NCI-H748 treated with DMSO at 0.1 percent for 48 hours (cell line): ENCODE measurements at regions not wholly inside any gene's neighbourhood (a gene's known extent, or its start where the extent isn't known, plus 50 kb on each side); places are given as distances from the start of the nearest gene placed in this dataset.
"Not testable (repeated sequence)": the region's sequence is repeated elsewhere in the genome, so short reads cannot be mapped to it uniquely, and the experiment has no call there.

ENCODE experiments used
- DNase-seq: peaks from one replicate; lab custom pipeline; 2025; lab: John Stamatoyannopoulos, UW

DNA sequence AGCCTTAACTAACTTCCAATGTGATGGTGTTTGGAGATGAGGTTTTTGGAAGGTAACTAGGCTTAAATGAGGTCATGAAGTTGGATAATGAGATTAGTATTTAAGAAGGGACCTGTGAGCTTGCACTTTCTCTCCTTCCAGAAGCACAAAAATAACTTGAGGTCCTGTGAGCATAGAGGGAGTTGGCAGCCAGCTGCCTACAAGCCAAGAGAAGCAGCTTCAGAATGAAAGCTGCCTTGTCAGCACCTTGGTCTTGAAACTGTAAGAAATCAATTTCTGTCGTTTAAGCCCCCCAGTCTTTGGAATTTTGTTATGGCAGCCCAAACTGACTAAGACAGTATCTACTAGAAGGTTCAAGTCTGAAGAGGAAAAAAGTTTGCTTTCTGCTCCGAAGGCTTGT, 280.2 kb upstream of the GALNTL6 start:
- DNase-seq, result no peak

DNA sequence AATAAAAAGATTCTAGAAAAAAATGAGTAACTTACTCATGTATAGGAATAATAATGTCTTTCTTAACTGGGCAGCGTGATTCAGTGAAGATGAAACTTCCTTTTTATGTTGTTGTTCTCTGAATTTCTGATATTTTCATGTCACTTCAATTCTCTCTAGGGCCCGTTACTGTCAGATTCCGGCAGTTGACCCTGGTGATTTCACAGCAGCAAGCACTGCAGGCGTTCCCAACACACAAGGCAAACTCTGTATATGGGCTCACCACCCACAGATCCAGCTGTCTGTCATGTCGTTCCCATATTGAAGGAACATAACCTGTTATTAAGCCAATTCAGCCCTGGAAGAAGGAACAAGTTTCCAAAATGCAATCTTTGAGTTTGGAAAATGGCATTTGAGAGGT, 288.3 kb upstream of the GALNTL6 start:
- DNase-seq, result no peak

DNA sequence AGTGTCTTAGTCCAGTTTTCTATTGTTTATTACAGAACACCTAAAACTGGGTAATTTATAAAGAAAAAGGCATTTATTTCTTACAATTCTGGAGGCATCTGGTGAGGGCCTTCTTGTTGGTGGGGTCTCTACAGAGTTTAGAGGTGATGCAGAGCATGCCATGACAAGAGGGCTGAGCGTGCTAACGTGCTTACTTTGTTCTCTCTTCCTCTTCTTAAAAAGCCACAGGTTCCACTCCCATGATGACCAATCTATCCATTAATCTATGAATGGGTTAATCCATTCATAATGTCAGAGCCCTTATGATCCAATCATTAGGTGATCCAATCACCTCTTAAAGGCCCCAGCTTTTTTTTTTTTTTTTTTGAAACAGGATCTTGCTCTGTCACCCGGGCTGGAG, 291.5 kb upstream of the GALNTL6 start:
- no peak for DNase-seq

DNA sequence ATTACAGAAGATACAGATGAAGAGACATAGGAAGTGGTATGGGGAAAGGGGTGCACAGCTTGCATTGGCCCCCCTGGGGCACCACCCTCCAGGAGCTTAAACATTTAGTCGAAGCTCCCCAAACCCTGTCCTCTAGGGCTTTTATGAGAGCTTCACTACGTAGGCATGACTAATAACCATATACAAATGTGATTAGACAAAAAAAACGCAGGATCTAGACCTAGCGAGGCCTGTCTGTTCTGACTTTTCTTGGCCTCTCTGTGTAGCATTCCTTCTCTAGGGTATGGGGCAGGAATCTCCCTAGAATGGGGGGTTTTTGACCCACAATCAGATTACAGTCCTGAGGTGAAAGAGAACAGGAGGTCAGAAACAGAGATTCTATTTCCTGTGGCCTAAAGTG, 293.7 kb upstream of the GALNTL6 start:
- no peak for DNase-seq

DNA sequence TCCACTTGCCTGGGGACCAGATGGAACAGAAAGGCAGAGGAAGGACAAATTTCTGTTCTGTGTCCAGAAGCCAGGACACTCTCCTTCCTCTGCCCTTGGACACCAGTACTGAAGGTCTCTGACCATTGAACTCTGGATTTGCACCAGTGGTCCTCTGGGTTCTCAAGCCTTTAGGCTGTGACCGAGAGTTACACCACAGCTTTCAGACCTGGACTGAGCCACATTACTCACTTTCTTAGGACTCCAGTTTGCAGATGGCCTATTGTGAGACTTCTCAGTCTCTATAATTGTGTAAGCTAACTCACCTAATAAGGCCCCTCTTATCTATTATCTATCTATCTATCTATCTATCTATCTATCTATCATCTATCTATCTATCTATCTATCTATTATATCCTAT, 295.3 kb upstream of the GALNTL6 start:
- no peak for DNase-seq

DNA sequence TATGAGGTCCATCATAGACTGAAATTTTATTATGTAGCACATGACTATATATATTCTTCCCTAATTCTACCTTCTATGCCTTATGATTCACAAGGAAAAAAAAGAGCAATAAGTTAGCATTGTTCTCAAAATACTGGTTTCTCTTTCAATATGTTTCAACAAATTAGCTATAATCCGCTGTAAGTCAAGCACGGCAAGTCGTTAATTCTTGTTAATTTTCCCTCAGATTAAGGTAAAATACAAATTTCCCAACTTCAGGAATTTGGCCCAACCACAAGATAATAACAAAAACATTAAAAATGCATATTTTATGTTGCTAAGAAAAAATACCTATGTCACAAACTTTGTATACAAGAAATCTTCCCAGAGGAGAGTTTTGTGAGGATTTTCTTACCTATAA, 296.5 kb upstream of the GALNTL6 start:
- DNase-seq, result no peak

DNA sequence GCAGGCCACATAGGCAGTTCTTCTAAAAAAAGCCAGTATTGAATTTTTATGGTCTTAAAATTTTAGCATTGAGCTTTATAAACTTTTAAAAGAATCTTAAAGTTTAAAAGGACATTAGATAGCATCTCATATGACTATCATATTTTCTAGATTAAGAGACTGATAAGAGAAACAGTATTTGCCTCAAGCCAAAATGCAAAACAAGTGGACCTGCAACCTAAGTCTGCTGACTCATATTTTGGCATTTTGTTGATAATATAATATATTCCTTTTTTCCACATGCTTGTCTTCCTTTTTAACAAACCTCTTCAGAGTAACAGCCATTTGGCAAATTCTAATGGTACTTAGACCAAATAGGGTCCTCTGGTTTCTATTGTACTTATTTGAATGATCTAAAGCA, 328.5 kb upstream of the GALNTL6 start:
- no peak for DNase-seq

DNA sequence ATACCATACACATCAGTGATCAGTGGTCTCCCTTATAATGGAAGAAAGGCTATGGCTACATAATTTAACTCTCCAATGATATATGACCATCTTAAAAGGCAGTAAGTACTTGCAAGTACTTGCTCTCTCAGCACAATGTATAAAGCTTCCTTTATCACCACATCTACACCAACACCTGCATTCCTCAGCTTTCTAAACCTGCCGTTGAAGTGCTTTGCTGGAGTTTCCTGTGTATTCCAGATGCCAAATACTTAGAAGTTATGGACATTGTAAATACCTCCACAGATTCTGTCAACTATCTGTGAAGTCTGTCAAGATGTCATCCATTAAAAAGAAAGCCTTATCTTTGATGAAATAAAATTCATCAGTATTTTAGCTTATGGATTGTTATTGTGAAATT, 335.0 kb upstream of the GALNTL6 start:
- no peak for DNase-seq

DNA sequence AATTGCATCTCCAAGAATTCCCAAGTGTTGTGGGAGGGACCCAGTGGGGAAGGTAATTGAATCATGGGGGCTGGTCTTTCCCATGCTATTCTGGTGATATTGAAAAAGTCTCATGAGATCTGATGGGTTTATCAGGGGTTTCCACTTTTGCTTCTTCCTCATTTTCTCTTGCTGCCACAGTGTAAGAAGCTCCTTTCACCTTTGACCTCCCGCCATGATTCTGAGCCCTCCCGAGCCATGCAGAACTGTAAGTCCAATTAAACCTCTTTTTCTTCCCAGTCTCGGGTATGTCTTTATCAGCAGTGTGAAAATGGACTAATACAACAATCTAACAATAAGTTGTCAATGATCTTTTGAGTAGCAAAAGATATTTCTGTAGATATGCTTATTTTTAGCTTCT, 338.1 kb upstream of the GALNTL6 start:
- DNase-seq, result not testable (repeated sequence)

DNA sequence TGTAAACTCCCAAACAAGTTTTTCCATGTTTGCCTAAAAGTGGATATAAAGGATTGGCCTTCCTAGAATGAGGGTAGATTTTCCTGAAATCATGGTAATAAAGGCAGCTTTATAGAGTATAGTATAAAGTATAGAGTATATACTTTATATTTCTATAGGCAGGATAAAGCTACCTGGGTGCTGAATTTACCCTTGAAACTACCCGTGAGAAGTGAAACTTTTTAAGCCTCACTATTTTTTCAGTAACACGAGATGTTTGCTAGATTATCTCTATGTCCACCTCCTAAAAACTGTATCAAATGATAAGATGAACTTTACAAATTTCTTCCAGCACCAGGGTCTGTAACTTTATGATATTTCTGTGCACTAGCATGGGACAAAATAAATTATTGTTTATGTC, 340.0 kb upstream of the GALNTL6 start:
- no peak for DNase-seq

DNA sequence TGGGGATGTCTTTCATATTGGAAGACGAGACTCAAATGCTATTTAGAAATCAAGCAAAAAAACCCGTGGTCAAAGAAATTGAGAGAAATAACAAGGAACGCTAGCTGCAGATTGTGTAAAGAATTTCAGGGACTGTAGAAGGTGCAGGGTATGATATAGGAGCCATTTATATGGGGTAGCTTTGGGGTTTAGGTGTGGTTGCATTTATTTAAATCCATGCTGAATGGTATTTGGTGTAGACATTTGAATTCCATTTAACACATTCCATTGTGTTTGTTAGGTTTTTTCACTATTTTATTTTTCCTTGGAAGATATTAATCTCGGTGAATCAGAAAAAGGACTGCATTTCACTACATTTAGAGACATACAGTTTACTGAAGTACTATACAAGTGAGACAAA, 341.0 kb upstream of the GALNTL6 start:
- no peak for DNase-seq

DNA sequence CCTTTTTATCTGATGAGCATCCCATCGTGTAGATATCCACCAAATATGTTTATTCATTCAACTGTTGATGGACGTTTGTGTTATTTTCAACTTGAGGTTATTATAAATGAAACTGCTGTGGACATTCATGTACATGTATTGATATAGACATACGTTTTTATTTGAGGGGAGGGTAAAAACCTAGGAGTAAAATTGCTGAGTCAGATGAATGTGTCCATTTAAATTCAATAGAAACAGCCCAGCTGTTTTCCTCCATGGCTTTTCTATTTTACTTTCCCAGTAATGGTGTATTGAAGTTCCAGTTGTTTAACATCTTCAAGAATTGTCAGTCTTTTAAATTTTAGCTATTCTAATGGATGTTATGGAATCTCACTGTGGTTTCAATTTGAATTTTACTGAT, 348.7 kb upstream of the GALNTL6 start:
- no peak for DNase-seq

DNA sequence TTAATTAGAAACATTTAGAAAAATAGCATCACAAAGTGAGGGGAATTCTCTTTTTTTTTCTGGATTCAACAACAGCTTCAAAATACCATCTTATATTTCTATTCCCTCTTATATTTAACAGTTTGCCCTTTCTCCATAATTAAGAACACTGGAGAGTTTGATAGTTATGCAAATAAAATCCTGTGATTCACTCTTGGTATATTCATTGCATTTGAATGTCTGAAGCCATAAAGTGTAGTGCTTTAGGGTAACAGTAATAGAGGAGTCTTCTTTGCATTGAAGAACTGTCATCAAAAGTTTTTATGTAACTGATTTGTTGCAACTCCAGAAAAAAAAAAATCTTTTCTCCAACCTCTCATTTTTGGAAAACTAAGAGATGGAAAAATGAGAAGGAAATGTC, 352.0 kb upstream of the GALNTL6 start:
- DNase-seq, result no peak

DNA sequence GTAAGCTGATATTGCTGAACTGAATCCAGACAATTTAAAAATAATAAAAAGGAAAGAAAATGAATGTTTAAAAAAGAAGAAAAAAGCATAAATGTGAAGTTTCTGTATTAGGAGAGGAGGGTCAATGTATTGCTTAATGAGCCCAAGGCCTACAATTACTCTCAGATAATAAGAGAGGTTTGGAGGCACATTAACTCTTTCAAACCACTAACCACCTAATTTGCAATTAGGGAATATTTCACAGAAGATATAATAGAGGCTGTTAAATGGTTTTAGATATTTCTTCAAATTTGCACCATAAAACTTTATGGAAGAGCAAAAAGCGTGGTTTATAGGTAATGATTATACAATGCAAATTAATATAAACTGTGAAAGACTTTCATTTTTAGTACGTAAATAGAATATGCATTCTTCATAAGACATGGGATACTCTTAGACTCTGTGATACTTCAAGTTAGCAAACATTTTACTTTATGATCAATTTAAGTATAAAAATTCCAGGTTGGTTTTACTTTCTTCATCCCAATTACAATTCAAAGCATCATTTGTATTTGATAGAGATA, 364.2 kb upstream of the GALNTL6 start:
- no peak for DNase-seq

DNA sequence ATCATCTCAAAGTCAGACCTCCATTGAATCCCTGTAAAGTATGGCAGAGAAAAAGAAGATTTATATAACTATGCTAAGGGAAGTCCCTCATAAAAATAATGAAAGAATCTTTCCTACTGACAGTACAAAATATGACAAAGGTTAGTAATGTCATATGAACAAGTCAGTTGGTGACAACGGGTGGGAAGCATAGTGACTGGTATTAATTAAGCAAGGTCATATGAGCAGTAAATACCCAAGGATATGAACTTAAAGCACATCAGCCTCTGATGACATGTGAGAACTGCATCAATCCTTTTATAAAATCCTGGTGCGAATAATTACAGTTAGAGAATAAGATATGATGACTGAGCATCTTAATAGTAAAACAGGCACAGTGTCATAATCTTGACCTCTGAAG, 364.8 kb upstream of the GALNTL6 start:
- DNase-seq, result no peak

DNA sequence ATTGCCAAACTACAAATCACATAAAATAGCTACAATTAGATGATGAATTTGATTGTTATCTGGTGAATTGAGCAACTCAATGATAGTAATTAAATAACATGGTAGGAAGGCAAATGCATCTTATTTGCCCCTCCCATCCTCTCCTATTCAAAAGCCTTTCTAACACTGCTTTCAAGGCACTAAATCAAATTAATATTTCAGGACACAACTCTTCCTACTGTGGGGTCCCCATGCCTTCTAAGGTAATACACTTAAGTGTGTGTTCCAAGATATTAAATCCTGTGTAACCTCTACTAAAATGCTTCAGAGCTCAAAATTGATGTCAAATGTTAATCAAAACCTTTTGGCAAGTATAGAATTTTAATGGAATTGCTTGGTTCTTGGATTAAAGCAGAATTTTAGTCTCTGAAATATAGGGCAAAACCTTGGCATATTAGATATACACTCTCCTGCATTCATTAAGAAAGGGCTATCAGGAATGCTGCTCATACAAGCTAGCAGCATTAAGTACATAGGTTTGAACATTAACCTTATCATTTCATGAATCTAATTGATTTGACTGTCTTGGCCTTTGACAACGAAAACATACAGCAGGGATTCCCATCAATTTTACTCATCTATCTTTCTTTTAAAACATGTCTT, 371.8 kb upstream of the GALNTL6 start:
- DNase-seq, result no peak

DNA sequence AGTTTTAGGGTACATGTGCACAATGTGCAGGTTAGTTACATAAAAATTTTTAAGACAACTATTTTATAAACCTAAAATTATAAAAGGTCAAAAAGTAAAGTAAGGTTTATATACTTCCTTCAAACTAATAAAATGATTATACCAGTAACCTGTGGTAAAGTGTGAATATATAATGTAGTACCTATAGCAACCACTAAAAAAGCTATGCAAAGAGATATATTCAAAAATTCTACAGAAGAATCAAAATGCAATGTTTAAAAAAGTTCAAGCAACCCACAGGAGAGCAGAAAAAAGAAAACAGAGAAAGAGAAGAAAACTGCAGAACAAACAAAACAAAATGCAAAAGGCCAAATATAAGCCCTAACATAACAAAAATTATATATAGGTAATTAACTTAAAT, 379.5 kb upstream of the GALNTL6 start:
- DNase-seq, result no peak

DNA sequence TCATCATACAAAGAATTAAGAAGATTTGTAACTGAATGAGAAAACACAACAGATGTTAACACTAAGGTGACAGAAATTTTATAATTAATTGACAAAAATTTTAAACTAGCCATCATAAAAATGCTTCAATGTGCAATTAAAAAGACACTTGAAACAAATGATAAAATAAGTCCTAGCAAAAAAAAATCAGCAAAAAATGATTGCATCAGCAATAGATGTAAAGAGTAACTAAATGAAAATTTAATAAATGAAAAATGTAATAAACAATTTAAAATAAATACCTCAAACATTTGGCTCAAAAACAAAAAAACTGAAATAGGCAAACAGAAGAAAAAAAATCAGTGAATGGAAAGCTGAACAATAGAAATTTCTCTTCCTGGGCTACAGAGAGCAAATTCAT, 380.7 kb upstream of the GALNTL6 start:
- DNase-seq, result no peak

DNA sequence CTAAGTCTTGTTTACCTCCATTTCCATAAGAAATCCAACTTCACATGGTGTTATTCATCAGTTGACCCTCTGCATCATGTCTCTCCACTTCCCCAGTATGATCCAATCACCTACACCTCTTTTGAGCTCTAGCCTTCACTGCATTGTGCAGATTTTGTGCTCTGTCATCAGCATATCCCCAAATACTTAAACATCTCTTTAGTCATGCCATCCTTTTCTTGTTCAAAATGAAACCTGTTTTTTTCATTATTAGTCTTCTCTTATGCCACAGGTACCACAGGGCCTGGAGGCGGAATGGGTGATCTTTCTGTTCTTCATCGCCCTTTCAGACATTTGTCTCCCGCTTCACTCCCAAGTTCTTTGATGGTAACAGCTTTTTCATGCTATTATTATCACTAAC, 382.7 kb upstream of the GALNTL6 start:
- no peak for DNase-seq

DNA sequence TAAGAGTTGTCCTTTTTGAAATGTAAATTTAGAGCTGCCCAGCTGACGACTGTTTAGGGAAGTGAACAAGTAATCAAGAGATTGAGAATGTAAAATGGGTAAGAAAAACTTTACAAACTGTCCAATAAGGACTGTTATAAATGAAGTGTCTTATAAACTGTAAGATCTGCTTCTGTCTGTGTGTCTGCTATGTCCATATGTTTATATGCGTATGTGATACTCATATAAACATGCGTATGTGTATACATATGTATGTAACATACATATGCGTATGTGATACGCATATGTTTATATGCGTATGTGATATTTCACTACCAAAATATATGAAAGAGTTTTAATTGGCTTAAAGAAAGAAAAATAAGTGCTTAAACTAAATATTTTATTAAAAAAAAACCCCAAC, 416.0 kb upstream of the GALNTL6 start:
- no peak for DNase-seq

DNA sequence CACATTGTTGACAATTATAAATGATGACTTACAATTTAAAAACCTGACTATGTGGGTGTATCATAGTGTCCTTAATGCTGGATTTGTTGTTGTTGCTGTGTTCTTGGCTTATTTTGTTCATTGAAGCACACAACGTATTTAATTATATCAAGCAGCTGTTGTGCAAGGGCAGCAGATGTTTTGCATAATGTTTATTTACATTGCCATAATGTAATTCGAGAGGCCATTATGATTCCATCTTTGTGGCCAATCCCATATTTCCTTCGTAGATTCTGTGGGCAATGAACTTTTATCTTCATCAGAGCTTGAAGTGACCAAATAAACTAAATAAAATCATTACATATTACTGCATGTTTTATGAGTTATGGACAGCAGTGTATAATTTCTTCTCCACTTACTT, 422.6 kb upstream of the GALNTL6 start:
- peak; percentile 11 for DNase-seq

DNA sequence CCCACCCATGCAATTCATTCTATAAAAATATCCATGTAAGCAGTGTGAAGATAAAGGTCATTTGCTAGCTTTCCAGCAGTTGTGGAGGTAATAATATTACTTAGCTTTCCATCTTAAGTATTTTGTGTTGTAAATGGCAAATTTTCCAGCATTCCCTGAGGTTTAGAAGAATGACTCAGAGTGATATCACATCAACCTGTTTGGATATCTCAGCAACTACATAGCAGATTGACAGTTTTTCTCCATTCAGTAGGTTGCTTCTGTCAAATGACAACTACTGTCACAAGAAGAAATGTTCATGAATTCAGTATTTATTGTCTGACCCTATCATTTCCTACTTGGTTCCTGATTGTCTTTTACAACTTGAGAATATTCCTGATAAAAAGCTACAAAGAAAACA, 434.9 kb upstream of the GALNTL6 start:
- no peak for DNase-seq

DNA sequence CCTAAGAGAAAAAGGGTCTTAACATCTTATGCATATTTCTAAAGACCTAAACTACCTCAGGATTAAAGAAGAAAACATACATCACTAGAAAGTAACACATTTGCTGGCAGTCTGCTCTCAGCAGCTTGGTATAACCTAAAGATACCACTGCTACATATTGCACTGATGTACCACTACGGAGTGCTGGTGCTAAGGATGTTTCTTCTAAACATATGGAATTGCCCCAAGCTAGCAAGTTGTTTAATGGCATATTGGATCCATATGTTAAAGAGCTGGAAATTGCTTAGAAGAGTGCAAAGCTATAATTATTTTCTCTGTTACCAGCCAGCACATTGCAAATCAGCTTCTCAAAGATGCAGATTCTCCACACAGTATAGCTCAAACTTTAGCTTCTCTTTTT, 436.5 kb upstream of the GALNTL6 start:
- DNase-seq, result no peak

DNA sequence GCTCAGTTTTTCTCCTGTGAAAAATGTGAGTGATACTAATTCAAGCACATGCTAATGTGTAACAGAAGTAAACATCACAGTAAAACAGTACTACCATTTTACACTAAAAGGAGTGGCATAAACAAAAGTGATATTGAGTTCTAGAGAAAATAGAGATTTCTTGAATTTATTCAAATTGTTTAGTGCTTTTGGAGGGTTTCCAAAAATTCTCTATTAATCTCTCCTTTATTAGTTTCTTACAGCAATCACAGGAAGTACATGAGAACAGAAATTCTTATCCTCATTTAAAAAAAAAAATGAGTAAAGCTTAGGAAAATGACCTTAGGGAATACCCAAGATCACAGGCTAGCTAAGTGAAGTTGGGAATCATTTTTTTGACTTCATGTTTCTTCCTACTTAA, 459.7 kb upstream of the GALNTL6 start:
- DNase-seq, result no peak

DNA sequence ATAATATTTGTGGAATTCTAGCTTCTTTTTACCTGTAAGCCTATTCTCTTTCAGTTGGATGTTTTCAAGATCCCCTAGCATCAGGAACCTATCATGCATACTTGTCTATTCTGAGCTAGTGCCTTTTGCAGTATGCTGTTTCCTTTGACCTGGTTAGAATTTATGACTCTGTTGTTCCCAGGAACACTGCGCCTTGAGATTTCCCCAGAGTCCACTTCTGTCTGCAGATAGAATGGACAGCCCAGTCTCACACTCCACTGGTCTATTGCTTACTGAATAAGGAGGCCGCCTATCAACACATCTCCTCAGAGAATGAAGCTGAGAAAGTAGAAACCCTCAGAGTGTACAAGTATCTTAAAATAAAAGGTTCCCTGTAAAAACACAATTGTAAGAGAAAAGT, 465.1 kb upstream of the GALNTL6 start:
- DNase-seq, result no peak
